GM23248 (cell line): ENCODE measurements at regions not wholly inside any gene's neighbourhood (a gene's known extent, or its start where the extent isn't known, plus 50 kb on each side); places are given as distances from the start of the nearest gene placed in this dataset.

Experiments
- DNase-seq: peaks from one replicate; pipeline ENCODE4 v3.0.0-alpha.2; 2015
- H2AFZ ChIP-seq: fragments of 200-600 bp; sonication (generic); 2 replicates; pipeline ENCODE4 v1.6.1; 2016; ENCODE audit warnings: antibody characterized with exemption
- H3F3A ChIP-seq: fragments of 200-600 bp; sonication (generic); 2 replicates; pipeline ENCODE4 v1.6.1; 2016; ENCODE audit warnings: mild to moderate bottlenecking, antibody characterized with exemption, mixed run types; ENCODE audit not compliant: insufficient read depth
- H3K27ac ChIP-seq: fragments of 200-600 bp; sonication (generic); 2 replicates; pipeline ENCODE4 v1.5.1; 2016; ENCODE audit warnings: mild to moderate bottlenecking
- H3K27me3 ChIP-seq: fragments of 200-600 bp; sonication (generic); replicated peaks from 2 replicates; pipeline ENCODE4 v1.6.1; 2016; ENCODE audit warnings: mild to moderate bottlenecking; ENCODE audit not compliant: insufficient read depth
- H3K36me3 ChIP-seq: fragments of 200-600 bp; sonication (generic); 2 replicates; pipeline ENCODE4 v1.6.1; 2016; ENCODE audit warnings: low read depth, mild to moderate bottlenecking
- H3K4me1 ChIP-seq: fragments of 200-600 bp; sonication (generic); 2 replicates; pipeline ENCODE4 v1.6.1; 2016; ENCODE audit warnings: mild to moderate bottlenecking; ENCODE audit not compliant: insufficient read depth
- H3K4me2 ChIP-seq: fragments of 200-600 bp; sonication (generic); one replicate; pipeline ENCODE4 v1.6.1; 2016; ENCODE audit warnings: mild to moderate bottlenecking; ENCODE audit not compliant: unreplicated experiment
- H3K4me3 ChIP-seq: fragments of 200-600 bp; sonication (generic); 2 replicates; pipeline ENCODE4 v1.5.1; 2016; ENCODE audit warnings: mild to moderate bottlenecking
- H3K79me2 ChIP-seq: fragments of 200-600 bp; sonication (generic); 2 replicates; pipeline ENCODE4 v1.6.1; 2016; ENCODE audit warnings: mild to moderate bottlenecking; ENCODE audit not compliant: insufficient read depth
- H3K9ac ChIP-seq: fragments of 200-600 bp; sonication (generic); 2 replicates; pipeline ENCODE4 v1.6.1; 2016; ENCODE audit warnings: mild to moderate bottlenecking
- H3K9me2 ChIP-seq: fragments of 200-600 bp; sonication (generic); 2 replicates; pipeline ENCODE4 v1.6.1; 2016; ENCODE audit warnings: mixed run types, mild to moderate bottlenecking, moderate library complexity; ENCODE audit not compliant: insufficient read depth
- H3K9me3 ChIP-seq: fragments of 200-600 bp; sonication (generic); one replicate; pipeline ENCODE4 v1.6.1; 2017; ENCODE audit warnings: low read depth
- H4K20me1 ChIP-seq: fragments of 200-600 bp; sonication (generic); 2 replicates; pipeline ENCODE4 v1.6.0; 2016; ENCODE audit not compliant: insufficient read depth
- EZH2 ChIP-seq: fragments of 200-600 bp; sonication (generic); IDR thresholded peaks from 2 replicates; pipeline ENCODE4 v1.6.1; 2018; ENCODE audit warnings: antibody characterized with exemption, mild to moderate bottlenecking; ENCODE audit not compliant: insufficient read depth, poor library complexity, severe bottlenecking
- EZH2phosphoT487 ChIP-seq: fragments of 200-600 bp; sonication (generic); IDR thresholded peaks from 2 replicates; pipeline ENCODE4 v1.6.1; 2018; ENCODE audit warnings: antibody characterized with exemption, moderate library complexity, mild to moderate bottlenecking, low read depth; ENCODE audit not compliant: insufficient read depth
- WGBS, 2 experiments: methylation state at CpG; one replicate each; pipeline ENCODE4 v1.1.6; 2015 to 2017; ENCODE audit warnings: low lambda C conversion rate in 2 of 2, low coverage in 1 of 2; ENCODE audit errors: missing lambda C conversion rate in 2 of 2; 5-methylcytosine and 5-hydroxymethylcytosine counted together
- in situ Hi-C: fragments of 300-500 bp; cut with MboI; formaldehyde crosslinking; loops from 2 replicates; pipeline ENCODE4 v1.15.0; 2020

DNA sequence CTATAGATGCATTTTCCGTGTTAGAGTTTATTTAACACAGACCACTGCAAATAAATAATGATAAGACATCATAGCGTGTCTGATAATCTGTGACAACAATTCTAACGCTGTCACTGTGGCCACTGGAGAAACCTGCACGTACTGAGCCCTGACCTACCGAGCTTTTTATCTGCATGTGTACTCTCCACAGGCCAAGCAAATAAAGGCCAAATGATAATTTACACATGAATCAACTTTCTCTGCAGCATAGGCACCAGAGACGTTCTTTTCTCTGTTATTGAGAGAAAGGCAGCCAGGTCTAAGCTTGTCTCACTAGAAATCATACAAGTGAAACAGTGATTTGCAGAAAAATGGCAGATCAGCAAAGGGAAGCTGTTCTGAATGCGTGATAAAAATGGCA is 75.8 kb downstream of the POU5F2 start:
- Histone ChIP-seq H3K27ac (no peak overlapping the region), H3K9me2 (no peaks in the 10 kb centered on the region), H3K79me2 (no peaks in the 10 kb centered on the region), H3K4me3 (no peak overlapping the region), H3K36me3 (no peaks in the 10 kb centered on the region), H3K9ac (no peak overlapping the region), H3K27me3 (no peaks in the 10 kb centered on the region), H3F3A (no peaks in the 10 kb centered on the region), H3K4me2 (no peak overlapping the region), H3K9me3 (no peaks in the 10 kb centered on the region), H4K20me1 (no peaks in the 10 kb centered on the region), H2AFZ (no peak overlapping the region), H3K4me1 (no peaks in the 10 kb centered on the region)
- 74 to 82% methylated on average over 7 of the region's 7 CpGs for WGBS, 2 experiments
- no peak for DNase-seq
- TF ChIP-seq EZH2phosphoT487 (no peak), EZH2 (no peak)
- in situ Hi-C loops: no loop called here

DNA sequence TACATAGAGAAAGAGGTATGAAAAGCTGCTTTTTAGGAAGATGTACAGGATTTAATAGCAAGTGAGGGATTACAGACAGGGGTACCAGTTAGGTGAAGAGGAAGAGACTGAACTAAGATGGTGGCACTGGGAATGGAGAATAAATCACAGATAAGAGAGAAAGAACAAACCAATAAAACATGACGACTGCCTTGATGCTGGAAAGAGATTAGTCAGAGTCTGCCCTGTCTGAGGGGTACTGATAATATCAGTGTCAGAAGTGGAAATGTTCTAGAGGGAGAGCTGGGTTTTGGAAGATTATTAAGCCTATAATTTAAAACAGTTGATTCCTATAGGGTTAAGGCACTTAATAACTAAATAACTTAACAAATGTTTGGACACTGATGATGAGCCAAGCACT is 77.7 kb downstream of the NR2F1 start:
- 7 to 27% methylated on average over 1 of the region's 1 CpG for WGBS, 2 experiments

DNA sequence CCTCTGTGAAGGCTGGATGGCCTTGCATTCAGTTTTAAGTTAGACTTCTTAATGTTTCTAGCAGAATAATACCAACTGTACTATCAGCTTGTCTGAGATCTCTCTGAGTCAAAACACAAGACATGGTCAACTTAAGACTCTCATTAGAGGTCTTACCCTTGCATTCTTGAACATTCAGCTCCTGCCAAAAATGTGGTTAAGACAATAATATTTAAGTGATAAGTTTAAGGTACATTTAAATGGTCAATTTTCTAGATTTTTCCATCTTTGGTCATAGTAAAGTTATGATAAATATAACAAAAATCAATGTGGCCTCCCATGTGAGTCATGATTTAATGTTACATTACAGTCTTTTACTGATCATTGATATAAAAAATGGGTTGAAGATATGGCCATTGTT is 75.0 kb downstream of the NR2F1 start:
- in situ Hi-C loops: no loop called here
- peak; percentile 6 for DNase-seq
- peaks cover 4% of the 10 kb centered on the region; the same call in 1 of the 2 replicates for H3K4me1 ChIP-seq

More for the DNA sequence above, 77.7 kb downstream of the NR2F1 start:
- H3K9ac ChIP-seq: no peak overlapping the region
- no peaks in the 10 kb centered on the region for H4K20me1 ChIP-seq
- no peaks in the 10 kb centered on the region for H3K9me3 ChIP-seq
- no peak for DNase-seq
- H3K79me2 ChIP-seq: no peaks in the 10 kb centered on the region
- TF ChIP-seq EZH2phosphoT487 (no peak), EZH2 (no peak)
- in situ Hi-C loops: no loop called here
- no peaks in the 10 kb centered on the region for H3K36me3 ChIP-seq
- no peaks in the 10 kb centered on the region for H3F3A ChIP-seq
- no peak overlapping the region for H3K4me2 ChIP-seq
- H3K27me3 ChIP-seq: no peaks in the 10 kb centered on the region
- H3K4me3 ChIP-seq: no peak overlapping the region
- H3K27ac ChIP-seq: no peak overlapping the region
- no peaks in the 10 kb centered on the region for H3K9me2 ChIP-seq
- no peak overlapping the region for H2AFZ ChIP-seq
- H3K4me1 ChIP-seq: peaks cover 4% of the 10 kb centered on the region; the same call in 1 of the 2 replicates

DNA sequence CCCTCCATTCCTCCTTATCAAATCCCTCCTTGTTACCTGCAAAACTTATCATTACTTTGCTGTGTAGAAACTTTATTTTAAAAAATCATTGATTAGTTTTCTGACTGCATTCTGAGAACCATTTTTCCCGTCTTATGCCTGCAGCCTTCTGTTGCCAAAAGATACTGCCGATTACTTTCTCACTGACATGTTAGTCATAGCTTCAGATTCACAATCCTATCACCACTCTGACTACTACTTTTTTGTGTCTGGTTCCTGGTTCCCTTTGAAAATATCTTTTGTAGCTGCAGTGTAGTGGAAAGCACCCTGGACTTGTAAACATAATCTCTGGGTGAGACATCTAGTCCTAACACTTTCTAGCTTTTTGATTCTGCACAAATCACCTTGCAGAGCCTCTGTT is 71.7 kb downstream of the NR2F1 start:
- no peaks in the 10 kb centered on the region; the same call in 1 of the 2 replicates for H3K9me2 ChIP-seq
- no peaks in the 10 kb centered on the region for H3K79me2 ChIP-seq
- no peak overlapping the region for H3K4me2 ChIP-seq
- no peaks in the 10 kb centered on the region for H4K20me1 ChIP-seq
- no peak for DNase-seq
- H3K36me3 ChIP-seq: no peaks in the 10 kb centered on the region
- 88 to 94% methylated on average over 2 of the region's 2 CpGs for WGBS, 2 experiments
- no peaks in the 10 kb centered on the region for H3K9me3 ChIP-seq
- no peak overlapping the region for H3K27ac ChIP-seq
- no peak overlapping the region for H3K4me3 ChIP-seq
- no peak overlapping the region for H2AFZ ChIP-seq
- H3K4me1 ChIP-seq: peaks cover 4% of the 10 kb centered on the region; the same call in 1 of the 2 replicates
- H3K9ac ChIP-seq: no peak overlapping the region
- H3K27me3 ChIP-seq: no peaks in the 10 kb centered on the region
- TF ChIP-seq EZH2phosphoT487 (no peak), EZH2 (no peak)
- in situ Hi-C loops: no loop called here
- no peaks in the 10 kb centered on the region for H3F3A ChIP-seq

More for the DNA sequence above, 75.0 kb downstream of the NR2F1 start:
- Histone ChIP-seq H2AFZ (no peak overlapping the region), H3F3A (no peaks in the 10 kb centered on the region), H3K4me3 (no peak overlapping the region), H3K9me2 (no peaks in the 10 kb centered on the region), H3K79me2 (no peaks in the 10 kb centered on the region), H4K20me1 (no peaks in the 10 kb centered on the region), H3K4me2 (no peak overlapping the region), H3K27me3 (no peaks in the 10 kb centered on the region), H3K9ac (no peak overlapping the region), H3K9me3 (no peaks in the 10 kb centered on the region), H3K36me3 (no peaks in the 10 kb centered on the region), H3K27ac (no peak overlapping the region)
- TF ChIP-seq EZH2 (no peak), EZH2phosphoT487 (no peak)

DNA sequence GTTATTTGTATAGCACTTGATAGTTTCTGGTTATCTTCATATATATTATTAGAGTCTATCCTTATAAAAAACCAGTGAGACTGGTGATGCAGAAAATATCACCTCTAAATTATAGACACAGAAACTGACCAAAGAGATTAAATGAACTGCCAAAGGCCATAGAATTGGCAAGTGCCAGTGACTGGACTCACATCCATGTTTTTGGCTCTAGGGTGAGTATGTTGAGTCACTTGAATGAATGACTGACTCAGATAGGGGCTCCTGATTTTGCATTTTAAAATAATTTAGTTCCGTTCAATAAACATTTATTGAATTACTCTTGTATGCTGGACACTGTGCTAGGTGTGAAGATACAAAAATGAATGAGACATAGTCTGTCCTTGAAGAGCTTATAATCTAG is 70.7 kb downstream of the NR2F1 start:
- TF ChIP-seq EZH2phosphoT487: no peak
- TF ChIP-seq EZH2: no peak
- peak; percentile 6 for DNase-seq
- in situ Hi-C loops: no loop called here

More for the DNA sequence above, 70.7 kb downstream of the NR2F1 start:
- Histone ChIP-seq H4K20me1 (no peaks in the 10 kb centered on the region), H2AFZ (no peak overlapping the region), H3K27me3 (no peaks in the 10 kb centered on the region), H3F3A (no peaks in the 10 kb centered on the region), H3K27ac (no peak overlapping the region), H3K9me2 (no peaks in the 10 kb centered on the region; the same call in 1 of the 2 replicates), H3K9ac (no peak overlapping the region), H3K4me2 (no peak overlapping the region), H3K36me3 (no peaks in the 10 kb centered on the region), H3K4me3 (no peak overlapping the region), H3K79me2 (no peaks in the 10 kb centered on the region), H3K9me3 (no peaks in the 10 kb centered on the region), H3K4me1 (peaks cover 4% of the 10 kb centered on the region; the same call in 1 of the 2 replicates)
- 84 to 88% methylated on average over 1 of the region's 1 CpG for whole genome bisulfite sequencing, 2 experiments
